Astrocyte (in vitro differentiated cells and primary cell): ENCODE measurements at regions not wholly inside any gene's neighbourhood (a gene's known extent, or its start where the extent isn't known, plus 50 kb on each side); places are given as distances from the start of the nearest gene placed in this dataset.
A peak's percentile ranks its signal among the peaks of the same experiment; 100 is the strongest.

Experiments
- DNase-seq: peaks from one replicate; pipeline ENCODE4 v3.0.0-alpha.2; 2010; ENCODE audit warnings: low read depth
- FAIRE-seq: peaks from 2 replicates; lab custom pipeline; 2011; peaks lifted over from hg19 to GRCh38; lab: Jason Lieb, UNC
- H2AFZ ChIP-seq: 2 replicates; pipeline ENCODE4 v1.6.0; 2012; ENCODE audit warnings: low read depth, low read length, inconsistent platforms
- H3K27ac ChIP-seq: 2 replicates; pipeline ENCODE4 v1.5.1; 2011; ENCODE audit warnings: low read depth, low read length, inconsistent platforms
- H3K27me3 ChIP-seq: 2 replicates; pipeline ENCODE4 v1.6.0; 2011; ENCODE audit warnings: low read length, inconsistent platforms; ENCODE audit not compliant: insufficient read depth
- H3K36me3 ChIP-seq: 2 replicates; pipeline ENCODE4 v1.5.1; 2011; ENCODE audit warnings: low read length, inconsistent platforms; ENCODE audit not compliant: insufficient read depth
- H3K4me1 ChIP-seq: 2 replicates; pipeline ENCODE4 v1.5.1; 2011; ENCODE audit warnings: low read length, inconsistent platforms; ENCODE audit not compliant: insufficient read depth
- H3K4me2 ChIP-seq: 2 replicates; pipeline ENCODE4 v1.6.0; 2012; ENCODE audit warnings: low read length, inconsistent platforms
- H3K4me3 ChIP-seq: 2 replicates; pipeline ENCODE4 v1.5.1; 2011; ENCODE audit warnings: low read depth, mild to moderate bottlenecking, low read length, inconsistent platforms; ENCODE audit not compliant: insufficient read depth
- H3K79me2 ChIP-seq: 2 replicates; pipeline ENCODE4 v1.6.0; 2012; ENCODE audit warnings: mild to moderate bottlenecking, low read length, inconsistent platforms; ENCODE audit not compliant: insufficient read depth
- H3K9ac ChIP-seq: 2 replicates; pipeline ENCODE4 v1.6.0; 2012; ENCODE audit warnings: mild to moderate bottlenecking, low read length, inconsistent platforms
- H3K9me3 ChIP-seq: 2 replicates; pipeline ENCODE4 v1.5.1; 2012; ENCODE audit warnings: low read depth, mild to moderate bottlenecking, low read length, inconsistent platforms; ENCODE audit not compliant: insufficient read depth
- H4K20me1 ChIP-seq: 2 replicates; pipeline ENCODE4 v1.6.0; 2012; ENCODE audit warnings: low read length, inconsistent platforms; ENCODE audit not compliant: insufficient read depth
- H3K27ac Mint-ChIP-seq: one replicate; pipeline ENCODE4 v1.8.0; 2021; ENCODE audit warnings: mild to moderate bottlenecking, mixed read lengths; ENCODE audit not compliant: unreplicated experiment
- H3K27me3 Mint-ChIP-seq: one replicate; pipeline ENCODE4 v1.8.0; 2021; ENCODE audit warnings: low read depth, mixed read lengths; ENCODE audit not compliant: unreplicated experiment
- H3K36me3 Mint-ChIP-seq: one replicate; pipeline ENCODE4 v1.8.0; 2021; ENCODE audit warnings: low read depth, mixed read lengths; ENCODE audit not compliant: unreplicated experiment
- H3K4me1 Mint-ChIP-seq: one replicate; pipeline ENCODE4 v1.8.0; 2021; ENCODE audit warnings: low read depth, mixed read lengths; ENCODE audit not compliant: unreplicated experiment
- H3K4me3 Mint-ChIP-seq: one replicate; pipeline ENCODE4 v1.8.0; 2021; ENCODE audit warnings: mild to moderate bottlenecking, moderate library complexity, mixed read lengths; ENCODE audit not compliant: unreplicated experiment
- H3K9me3 Mint-ChIP-seq: one replicate; pipeline ENCODE4 v1.8.0; 2021; ENCODE audit warnings: mild to moderate bottlenecking, mixed read lengths; ENCODE audit not compliant: unreplicated experiment
- EZH2 ChIP-seq: IDR thresholded peaks from 2 replicates; pipeline ENCODE4 v1.6.1; 2012; ENCODE audit warnings: mild to moderate bottlenecking, low read length, inconsistent platforms; ENCODE audit not compliant: insufficient read depth
- TF ChIP-seq, protein P1 (sequence below): IDR thresholded peaks from 2 replicates; pipeline ENCODE4 v1.5.1; 2011; ENCODE audit warnings: low read depth, mild to moderate bottlenecking, inconsistent platforms, low read length, moderate library complexity; ENCODE audit not compliant: insufficient read depth

DNA sequence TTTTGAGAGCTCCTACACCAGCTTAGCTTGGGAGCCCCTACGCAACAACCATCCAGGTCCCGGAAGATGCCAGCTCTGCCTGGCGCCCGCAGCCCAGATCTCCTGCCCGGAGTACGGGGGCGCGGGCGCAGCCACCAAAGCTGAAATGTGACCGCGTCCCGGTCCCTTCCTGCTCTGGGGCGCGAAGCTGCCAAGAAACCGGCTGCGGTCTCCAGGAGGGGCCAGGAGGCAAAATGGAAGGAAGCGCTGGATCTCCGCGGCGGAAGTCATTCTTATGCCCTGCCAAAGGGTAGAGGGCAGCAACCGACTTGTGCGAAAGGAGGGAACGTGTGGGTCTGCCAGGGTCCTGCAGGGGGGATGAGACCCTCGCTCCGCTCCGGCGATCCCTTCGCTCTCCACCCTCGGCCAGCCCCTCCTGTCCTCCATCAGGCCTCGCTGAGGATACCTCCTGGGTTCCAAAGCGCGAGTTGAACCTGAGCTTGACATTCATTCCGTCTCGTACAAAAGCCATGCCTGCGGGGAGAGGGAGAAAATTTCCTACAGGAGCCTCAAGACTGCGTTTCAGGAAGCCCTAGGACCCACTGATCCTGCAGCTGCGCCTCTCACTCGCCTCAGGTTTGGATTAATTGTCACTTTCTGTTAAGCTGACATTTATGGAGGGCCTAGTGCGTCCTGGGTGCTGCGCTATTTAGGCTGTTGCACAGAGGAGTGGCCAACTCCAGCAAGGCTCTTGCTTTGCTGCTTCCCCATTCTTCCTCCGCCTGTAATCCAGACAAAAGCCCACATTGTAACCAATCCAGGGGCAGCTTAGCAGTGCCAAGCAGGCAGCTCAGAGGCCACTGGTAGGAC, 98.3 kb upstream of the VGLL3 start:
- FAIRE-seq (no peak), DNase-seq (peak; percentile 85)
- peaks cover 20% of the 10 kb centered on the region for H3K4me1 ChIP-seq
- H3K36me3 ChIP-seq, result no peaks in the 10 kb centered on the region
- no peaks in the 10 kb centered on the region for H4K20me1 ChIP-seq
- Mint-ChIP-seq H3K36me3 (no peaks in the 10 kb centered on the region), H3K4me3 (no peak overlapping the region), H3K4me1 (no peaks in the 10 kb centered on the region), H3K27ac (no peak overlapping the region), H3K9me3 (no peaks in the 10 kb centered on the region), H3K27me3 (no peaks in the 10 kb centered on the region)
- peak overlapping the region; percentile 87 for H3K9ac ChIP-seq
- no peaks in the 10 kb centered on the region for H3K9me3 ChIP-seq
- no peak for TF ChIP-seq EZH2
- TF ChIP-seq, protein P1, sequence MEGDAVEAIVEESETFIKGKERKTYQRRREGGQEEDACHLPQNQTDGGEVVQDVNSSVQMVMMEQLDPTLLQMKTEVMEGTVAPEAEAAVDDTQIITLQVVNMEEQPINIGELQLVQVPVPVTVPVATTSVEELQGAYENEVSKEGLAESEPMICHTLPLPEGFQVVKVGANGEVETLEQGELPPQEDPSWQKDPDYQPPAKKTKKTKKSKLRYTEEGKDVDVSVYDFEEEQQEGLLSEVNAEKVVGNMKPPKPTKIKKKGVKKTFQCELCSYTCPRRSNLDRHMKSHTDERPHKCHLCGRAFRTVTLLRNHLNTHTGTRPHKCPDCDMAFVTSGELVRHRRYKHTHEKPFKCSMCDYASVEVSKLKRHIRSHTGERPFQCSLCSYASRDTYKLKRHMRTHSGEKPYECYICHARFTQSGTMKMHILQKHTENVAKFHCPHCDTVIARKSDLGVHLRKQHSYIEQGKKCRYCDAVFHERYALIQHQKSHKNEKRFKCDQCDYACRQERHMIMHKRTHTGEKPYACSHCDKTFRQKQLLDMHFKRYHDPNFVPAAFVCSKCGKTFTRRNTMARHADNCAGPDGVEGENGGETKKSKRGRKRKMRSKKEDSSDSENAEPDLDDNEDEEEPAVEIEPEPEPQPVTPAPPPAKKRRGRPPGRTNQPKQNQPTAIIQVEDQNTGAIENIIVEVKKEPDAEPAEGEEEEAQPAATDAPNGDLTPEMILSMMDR, result no peak
- peak overlapping the region; percentile 96 for H3K4me2 ChIP-seq
- H2AFZ ChIP-seq, result peak overlapping the region; percentile 93
- H3K27ac ChIP-seq, result peak overlapping the region; percentile 73
- peaks cover 3% of the 10 kb centered on the region for H3K79me2 ChIP-seq
- no peaks in the 10 kb centered on the region for H3K27me3 ChIP-seq
- H3K4me3 ChIP-seq, result peak overlapping the region; percentile 67

DNA sequence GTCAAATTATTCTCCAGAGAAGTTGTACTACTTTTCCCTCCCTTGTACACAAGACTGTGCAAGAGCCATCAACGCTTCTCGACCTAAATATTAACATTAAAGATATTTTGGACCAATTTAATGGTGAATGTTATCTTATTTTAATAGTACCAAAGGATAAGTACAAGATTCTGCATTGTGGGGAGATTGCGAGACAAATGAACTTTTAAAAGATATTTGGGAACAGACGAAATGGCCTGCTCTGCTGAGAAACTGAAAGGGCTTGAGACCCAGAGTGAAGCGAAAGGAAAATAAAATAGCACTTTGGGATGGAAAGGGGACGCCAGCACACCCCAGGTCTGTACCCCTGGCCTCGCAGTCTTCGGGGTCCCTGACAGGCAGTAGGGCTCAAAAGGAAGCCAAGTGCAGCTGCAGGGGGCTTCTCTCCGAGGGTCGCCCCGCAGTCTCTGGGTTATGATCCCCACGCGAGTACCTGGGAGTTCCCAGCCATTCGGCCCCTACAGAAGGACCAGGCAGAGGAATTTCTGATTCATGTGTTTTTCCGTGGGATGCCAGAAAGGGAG, 97.6 kb upstream of the VGLL3 start:
- no peak for FAIRE-seq
- no peaks in the 10 kb centered on the region for H3K36me3 ChIP-seq
- no peak for DNase-seq
- Mint-ChIP-seq H3K4me1 (no peaks in the 10 kb centered on the region), H3K4me3 (no peak overlapping the region), H3K36me3 (no peaks in the 10 kb centered on the region), H3K9me3 (no peaks in the 10 kb centered on the region), H3K27me3 (no peaks in the 10 kb centered on the region), H3K27ac (no peak overlapping the region)
- peak overlapping the region; percentile 73 for H3K27ac ChIP-seq
- peak overlapping the region; percentile 93 for H2AFZ ChIP-seq
- TF ChIP-seq, protein P1, result no peak
- TF ChIP-seq EZH2, result no peak
- H3K4me1 ChIP-seq, result peaks cover 20% of the 10 kb centered on the region
- peaks cover 3% of the 10 kb centered on the region for H3K79me2 ChIP-seq
- H3K4me3 ChIP-seq, result peak overlapping the region; percentile 67
- H3K9ac ChIP-seq, result peak overlapping the region; percentile 87
- H4K20me1 ChIP-seq, result no peaks in the 10 kb centered on the region
- H3K27me3 ChIP-seq, result no peaks in the 10 kb centered on the region
- H3K4me2 ChIP-seq, result peak overlapping the region; percentile 96
- no peaks in the 10 kb centered on the region for H3K9me3 ChIP-seq
